ENCODE measurements at regions not wholly inside any gene's neighbourhood (a gene's known extent, or its start where the extent isn't known, plus 50 kb on each side); places are given as distances from the start of the nearest gene placed in this dataset.
A peak's percentile ranks its signal among the peaks of the same experiment; 100 is the strongest.
"Not testable (repeated sequence)": the region's sequence is repeated elsewhere in the genome, so short reads cannot be mapped to it uniquely, and the experiment has no call there.

GRCh38 chr1:105591681-105592080, 1464.8 kb upstream of the PRMT6 start:
- in situ Hi-C loops (cut with MboI; ENCODE audit: low pct_unique_long_range_greater_than_20kb, low sequenced_read_pairs, unreplicated experiment) = no loop called here
- no peak for DNase-seq (ENCODE audit: low spot score)
- TF ChIP-seq CTCF (IDR thresholded peaks at IDR 0.05; ENCODE audit: extremely low read depth, insufficient read depth, missing control alignments) = no peak

GRCh38 chr1:105608713-105609112, 1447.8 kb upstream of the PRMT6 start:
- TF ChIP-seq CTCF (IDR thresholded peaks at IDR 0.05; ENCODE audit: extremely low read depth, insufficient read depth, missing control alignments) = peak; percentile 13
- in situ Hi-C loops (cut with MboI; ENCODE audit: low pct_unique_long_range_greater_than_20kb, low sequenced_read_pairs, unreplicated experiment) = no loop called here
- DNase-seq (ENCODE audit: low spot score) = no peak

- in situ Hi-C loops (cut with MboI; ENCODE audit: low pct_unique_long_range_greater_than_20kb, low sequenced_read_pairs, unreplicated experiment) = no loop called here
- DNase-seq (ENCODE audit: low spot score) = no peak
- no peak for TF ChIP-seq CTCF (IDR thresholded peaks at IDR 0.05; ENCODE audit: extremely low read depth, insufficient read depth, missing control alignments)
Measured at GRCh38 chr1:105626276-105626987, 1430.0 kb upstream of the PRMT6 start.

GRCh38 chr1:105631153-105631744, 1425.2 kb upstream of the PRMT6 start:
- DNase-seq (ENCODE audit: low spot score); in situ Hi-C loops (cut with MboI; ENCODE audit: low pct_unique_long_range_greater_than_20kb, low sequenced_read_pairs, unreplicated experiment): not testable (repeated sequence)

- peak; percentile 8 for DNase-seq (ENCODE audit: low spot score)
- no peak for TF ChIP-seq CTCF (IDR thresholded peaks at IDR 0.05; ENCODE audit: extremely low read depth, insufficient read depth, missing control alignments)
- in situ Hi-C loops (cut with MboI; ENCODE audit: low pct_unique_long_range_greater_than_20kb, low sequenced_read_pairs, unreplicated experiment) = no loop called here
Measured at GRCh38 chr1:105632342-105633196, 1423.9 kb upstream of the PRMT6 start.

GRCh38 chr1:105636052-105636451, 1420.4 kb upstream of the PRMT6 start:
- no peak for TF ChIP-seq CTCF (IDR thresholded peaks at IDR 0.05; ENCODE audit: extremely low read depth, insufficient read depth, missing control alignments)
- no peak for DNase-seq (ENCODE audit: low spot score)
- in situ Hi-C loops (cut with MboI; ENCODE audit: low pct_unique_long_range_greater_than_20kb, low sequenced_read_pairs, unreplicated experiment) = no loop called here

GRCh38 chr1:105641407-105641806, 1415.1 kb upstream of the PRMT6 start:
- no peak for DNase-seq (ENCODE audit: low spot score)
- in situ Hi-C loops (cut with MboI; ENCODE audit: low pct_unique_long_range_greater_than_20kb, low sequenced_read_pairs, unreplicated experiment) = no loop called here
- no peak for TF ChIP-seq CTCF (IDR thresholded peaks at IDR 0.05; ENCODE audit: extremely low read depth, insufficient read depth, missing control alignments)

All from GM13977 (cell line).